GM12864 (cell line): ENCODE measurements at regions not wholly inside any gene's neighbourhood (a gene's known extent, or its start where the extent isn't known, plus 50 kb on each side); places are given as distances from the start of the nearest gene placed in this dataset.

ENCODE experiments used
- DNase-seq: peaks from one replicate; pipeline ENCODE4 v3.0.0-alpha.2; 2011; ENCODE audit warnings: low read depth
- H3K4me3 ChIP-seq: 2 replicates; pipeline ENCODE4 v1.5.1; 2011; ENCODE audit warnings: mild to moderate bottlenecking, low read depth, low read length, control low read depth
- TF ChIP-seq, protein P1 (sequence below): IDR thresholded peaks from 2 replicates; pipeline ENCODE4 v1.5.1; 2011; ENCODE audit warnings: low read depth, mild to moderate bottlenecking, moderate library complexity, low read length, control low read depth, inconsistent platforms; ENCODE audit errors: missing control alignments

DNA sequence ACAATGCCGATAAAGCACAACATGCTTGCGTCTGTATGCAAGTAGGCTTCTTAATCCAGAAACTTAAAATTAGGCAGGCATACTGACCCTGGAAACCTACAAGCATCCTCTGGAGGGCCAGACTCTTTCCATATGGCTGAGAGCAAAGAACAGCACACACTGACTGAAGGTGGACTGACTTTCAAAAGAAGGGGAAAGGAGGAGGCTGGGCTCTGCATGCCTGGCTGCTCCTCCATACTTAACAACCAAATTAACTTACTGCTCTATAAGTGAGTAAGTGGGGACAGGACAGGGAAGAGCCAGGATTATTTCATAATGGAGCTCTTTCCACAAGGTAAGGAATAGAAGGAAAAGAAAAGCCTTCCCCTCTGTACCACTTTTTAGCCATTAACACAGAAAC, 55.9 kb upstream of the ATP8A1 start:
- no peak for DNase-seq
- H3K4me3 ChIP-seq: no peak overlapping the region
- TF ChIP-seq, protein P1, sequence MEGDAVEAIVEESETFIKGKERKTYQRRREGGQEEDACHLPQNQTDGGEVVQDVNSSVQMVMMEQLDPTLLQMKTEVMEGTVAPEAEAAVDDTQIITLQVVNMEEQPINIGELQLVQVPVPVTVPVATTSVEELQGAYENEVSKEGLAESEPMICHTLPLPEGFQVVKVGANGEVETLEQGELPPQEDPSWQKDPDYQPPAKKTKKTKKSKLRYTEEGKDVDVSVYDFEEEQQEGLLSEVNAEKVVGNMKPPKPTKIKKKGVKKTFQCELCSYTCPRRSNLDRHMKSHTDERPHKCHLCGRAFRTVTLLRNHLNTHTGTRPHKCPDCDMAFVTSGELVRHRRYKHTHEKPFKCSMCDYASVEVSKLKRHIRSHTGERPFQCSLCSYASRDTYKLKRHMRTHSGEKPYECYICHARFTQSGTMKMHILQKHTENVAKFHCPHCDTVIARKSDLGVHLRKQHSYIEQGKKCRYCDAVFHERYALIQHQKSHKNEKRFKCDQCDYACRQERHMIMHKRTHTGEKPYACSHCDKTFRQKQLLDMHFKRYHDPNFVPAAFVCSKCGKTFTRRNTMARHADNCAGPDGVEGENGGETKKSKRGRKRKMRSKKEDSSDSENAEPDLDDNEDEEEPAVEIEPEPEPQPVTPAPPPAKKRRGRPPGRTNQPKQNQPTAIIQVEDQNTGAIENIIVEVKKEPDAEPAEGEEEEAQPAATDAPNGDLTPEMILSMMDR: no peak

DNA sequence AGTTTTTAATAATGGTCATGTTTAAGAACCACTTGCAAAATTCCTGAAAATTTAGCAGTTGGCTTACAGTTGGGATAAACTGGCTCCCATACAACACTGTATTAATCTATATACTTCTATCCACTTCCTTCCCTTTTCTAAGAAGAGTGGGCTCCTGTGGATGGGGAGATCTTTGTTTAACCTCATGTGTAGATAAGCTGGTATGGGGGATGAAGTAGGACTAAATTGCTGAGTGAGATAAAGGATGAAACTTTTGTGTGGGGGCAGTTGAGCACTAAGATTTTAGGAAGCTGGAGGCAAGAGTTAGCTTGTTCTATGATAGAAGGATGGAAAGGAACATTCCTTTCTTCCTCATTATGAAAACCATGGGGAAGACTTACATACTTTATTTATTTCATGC, 54.6 kb upstream of the ATP8A1 start:
- DNase-seq: no peak
- TF ChIP-seq, protein P1: no peak
- H3K4me3 ChIP-seq: no peak overlapping the region

DNA sequence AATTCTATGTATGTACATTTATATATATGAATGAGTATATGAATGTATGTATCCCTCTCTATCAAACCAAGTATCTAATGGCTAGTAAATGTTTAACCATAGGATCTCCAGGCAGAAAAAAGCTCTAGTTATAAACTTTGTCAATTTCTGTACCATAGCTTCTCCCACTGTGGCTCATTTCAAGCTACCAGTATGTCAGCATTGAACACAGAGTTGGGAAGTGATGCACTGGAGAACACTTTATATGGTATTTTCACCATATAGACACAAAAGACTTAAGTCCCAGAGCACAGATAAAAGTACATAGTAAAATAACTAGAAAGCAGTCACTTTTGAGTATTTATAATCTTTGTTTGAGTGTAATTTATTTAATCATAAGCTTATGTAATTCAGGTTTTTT, 53.9 kb upstream of the ATP8A1 start:
- H3K4me3 ChIP-seq: no peak overlapping the region
- TF ChIP-seq, protein P1: no peak
- no peak for DNase-seq

DNA sequence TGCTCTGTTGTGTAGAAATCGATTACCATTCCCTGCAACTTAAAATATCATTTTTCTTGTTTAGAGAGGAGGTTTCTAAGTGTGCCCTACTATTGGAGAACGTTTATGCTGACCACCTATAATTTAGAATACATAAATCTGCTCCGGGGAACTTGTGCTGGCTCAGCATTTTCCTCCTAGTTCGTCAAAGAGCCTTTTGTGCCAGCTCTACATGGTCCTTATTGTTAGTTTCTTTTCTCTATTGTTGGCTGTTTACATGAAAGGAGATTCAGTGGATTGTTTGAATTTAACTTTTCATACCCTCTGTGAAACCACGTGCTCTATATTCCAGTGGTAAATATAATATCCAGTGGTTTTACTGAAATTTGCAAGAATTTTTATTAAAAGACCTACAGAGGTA, 53.4 kb upstream of the ATP8A1 start:
- no peak for DNase-seq
- H3K4me3 ChIP-seq: no peak overlapping the region
- TF ChIP-seq, protein P1: no peak

DNA sequence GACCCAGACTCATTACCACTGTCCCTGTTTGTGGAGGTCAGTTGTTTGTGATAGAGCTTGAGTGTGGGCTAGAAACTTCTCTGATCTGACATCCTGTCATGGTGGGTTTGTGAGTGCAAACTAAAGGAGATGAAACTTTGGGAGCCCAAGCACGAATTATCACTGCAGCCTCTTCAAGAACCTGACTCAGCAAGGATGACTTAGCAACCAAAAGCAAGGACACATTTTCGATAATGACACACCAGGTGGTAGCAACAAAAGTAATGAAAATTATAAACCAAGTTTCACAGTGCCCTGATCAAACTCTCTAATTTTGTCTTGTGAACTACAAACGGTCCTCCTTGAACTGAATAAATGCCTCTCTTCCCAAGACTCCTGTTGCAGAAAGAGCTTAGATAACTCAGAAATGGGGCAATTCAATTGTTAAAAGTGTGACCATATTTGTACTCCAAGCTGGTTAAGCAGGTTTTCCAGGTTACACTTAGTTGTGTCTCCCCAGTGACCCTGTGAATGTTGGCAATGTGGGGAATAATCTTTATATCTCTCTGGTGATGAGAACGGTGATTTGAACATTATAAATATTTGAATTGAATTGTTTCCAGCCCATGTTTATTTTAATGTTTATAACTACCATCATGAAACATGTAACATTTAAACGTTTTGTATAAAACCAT, 52.6 kb upstream of the ATP8A1 start:
- H3K4me3 ChIP-seq: no peak overlapping the region

DNA sequence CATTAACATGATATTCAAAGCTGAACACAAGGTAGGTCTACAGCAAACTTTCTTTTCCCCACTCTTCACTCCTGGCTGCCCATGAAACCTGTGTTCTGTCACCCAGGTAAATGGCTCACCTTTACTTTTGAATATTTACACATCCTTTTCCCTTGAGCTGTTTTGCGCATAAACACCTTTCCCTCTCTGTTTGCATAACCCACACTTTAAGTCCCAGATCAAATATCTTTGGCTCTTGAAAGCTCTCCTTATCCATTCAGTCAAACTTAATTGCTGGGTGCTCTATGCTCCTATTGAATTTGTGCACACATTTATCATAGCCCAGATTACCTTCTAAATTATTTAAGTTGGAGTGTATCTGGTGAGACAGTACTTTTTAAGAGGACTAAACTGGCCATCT, 51.7 kb upstream of the ATP8A1 start:
- DNase-seq: no peak
- no peak overlapping the region for H3K4me3 ChIP-seq
- TF ChIP-seq, protein P1: no peak

More for the DNA sequence above, 52.6 kb upstream of the ATP8A1 start:
- DNase-seq: no peak
- TF ChIP-seq, protein P1: no peak
